ENCODE measurements at regions not wholly inside any gene's neighbourhood (a gene's known extent, or its start where the extent isn't known, plus 50 kb on each side); places are given as distances from the start of the nearest gene placed in this dataset.

DNA sequence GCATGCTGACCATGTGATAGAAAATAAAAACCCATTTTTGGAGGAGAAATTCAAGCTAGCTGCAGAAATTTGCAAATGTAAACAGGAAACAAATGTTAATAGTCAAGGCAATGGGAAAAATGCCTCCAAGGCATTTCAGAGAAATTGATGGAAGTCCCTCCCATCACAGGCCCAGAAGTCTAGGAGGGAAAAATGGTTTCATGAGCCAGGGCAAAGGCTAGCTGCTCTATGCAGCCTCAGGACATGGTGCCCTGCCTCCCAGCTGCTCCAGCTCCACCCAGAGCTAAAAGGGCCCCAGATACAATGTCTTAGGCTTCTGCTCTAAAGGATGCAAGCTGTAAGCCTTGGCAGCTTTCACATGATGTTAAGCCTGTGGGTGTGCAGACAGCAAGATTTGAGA is 1419.4 kb upstream of the CELF4 start:
- no peak for DNase-seq (ENCODE audit: low spot score)
- Histone ChIP-seq H4K20me1 (ENCODE audit: insufficient read depth, low read length) (no peaks in the 10 kb centered on the region), H3K79me2 (ENCODE audit: insufficient read depth, low read depth, low read length) (no peaks in the 10 kb centered on the region), H3K36me3 (ENCODE audit: insufficient read depth, low read length) (no peaks in the 10 kb centered on the region), H3K9me2 (ENCODE audit: insufficient read depth, low read length) (no peaks in the 10 kb centered on the region), H3K4me1 (ENCODE audit: insufficient read depth, low read length, poor library complexity, severe bottlenecking) (no peaks in the 10 kb centered on the region), H3K27ac (ENCODE audit: low read depth, low read length, poor library complexity, severe bottlenecking) (no peak overlapping the region), H3K4me3 (ENCODE audit: low read depth, low read length, poor library complexity, severe bottlenecking) (no peak overlapping the region), H2AFZ (ENCODE audit: low read length) (no peak overlapping the region), H3K9me3 (ENCODE audit: low read length) (no peaks in the 10 kb centered on the region), H3K4me2 (ENCODE audit: low read length) (no peak overlapping the region)
- POLR2A ChIA-PET, result interaction anchor here (0.6 kb wide), 1 partner anchor 76 kb away, joined by 4 read pairs; no protein-coding TSS in a partner anchor
- no TSS peak for BruUV-seq (replicated peaks)
- intact Hi-C loops (cut with micrococcal nuclease; ENCODE audit: unreplicated experiment), result no loop called here
- CTCF ChIA-PET (ENCODE audit: unreplicated experiment), result no interaction called here
- TF ChIP-seq EZH2phosphoT487 (IDR thresholded peaks at IDR 0.05; ENCODE audit: borderline replicate concordance, low read depth, low read length), result no peak
- TF ChIP-seq, protein P1, sequence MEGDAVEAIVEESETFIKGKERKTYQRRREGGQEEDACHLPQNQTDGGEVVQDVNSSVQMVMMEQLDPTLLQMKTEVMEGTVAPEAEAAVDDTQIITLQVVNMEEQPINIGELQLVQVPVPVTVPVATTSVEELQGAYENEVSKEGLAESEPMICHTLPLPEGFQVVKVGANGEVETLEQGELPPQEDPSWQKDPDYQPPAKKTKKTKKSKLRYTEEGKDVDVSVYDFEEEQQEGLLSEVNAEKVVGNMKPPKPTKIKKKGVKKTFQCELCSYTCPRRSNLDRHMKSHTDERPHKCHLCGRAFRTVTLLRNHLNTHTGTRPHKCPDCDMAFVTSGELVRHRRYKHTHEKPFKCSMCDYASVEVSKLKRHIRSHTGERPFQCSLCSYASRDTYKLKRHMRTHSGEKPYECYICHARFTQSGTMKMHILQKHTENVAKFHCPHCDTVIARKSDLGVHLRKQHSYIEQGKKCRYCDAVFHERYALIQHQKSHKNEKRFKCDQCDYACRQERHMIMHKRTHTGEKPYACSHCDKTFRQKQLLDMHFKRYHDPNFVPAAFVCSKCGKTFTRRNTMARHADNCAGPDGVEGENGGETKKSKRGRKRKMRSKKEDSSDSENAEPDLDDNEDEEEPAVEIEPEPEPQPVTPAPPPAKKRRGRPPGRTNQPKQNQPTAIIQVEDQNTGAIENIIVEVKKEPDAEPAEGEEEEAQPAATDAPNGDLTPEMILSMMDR (conservative IDR thresholded peaks at IDR 0.05; ENCODE audit: low read length), result no peak

DNA sequence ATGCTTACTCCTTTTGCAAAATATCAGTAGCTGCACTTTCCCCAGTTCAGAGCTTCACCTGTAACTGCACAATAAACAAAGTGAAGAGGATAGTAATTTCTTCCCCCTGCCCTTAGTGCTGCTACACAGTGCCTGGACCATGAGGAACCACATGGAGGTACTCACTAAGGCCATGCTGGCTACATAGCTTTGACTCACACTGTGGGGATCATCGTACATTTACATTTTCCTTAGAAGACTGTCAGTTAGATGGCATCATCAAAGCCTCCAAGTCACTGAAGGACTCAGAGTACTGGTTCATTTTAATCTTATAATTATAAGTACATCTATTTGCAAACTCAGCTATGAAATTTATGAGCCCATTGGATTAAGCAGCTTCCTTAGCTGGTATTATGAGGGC is 1416.5 kb upstream of the CELF4 start:
- Histone ChIP-seq H3K36me3 (ENCODE audit: insufficient read depth, low read length) (no peaks in the 10 kb centered on the region), H3K4me3 (ENCODE audit: low read depth, low read length, poor library complexity, severe bottlenecking) (no peak overlapping the region), H3K9me3 (ENCODE audit: low read length) (no peaks in the 10 kb centered on the region), H3K9me2 (ENCODE audit: insufficient read depth, low read length) (no peaks in the 10 kb centered on the region), H2AFZ (ENCODE audit: low read length) (no peak overlapping the region), H3K4me2 (ENCODE audit: low read length) (no peak overlapping the region), H3K79me2 (ENCODE audit: insufficient read depth, low read depth, low read length) (no peaks in the 10 kb centered on the region), H4K20me1 (ENCODE audit: insufficient read depth, low read length) (no peaks in the 10 kb centered on the region), H3K4me1 (ENCODE audit: insufficient read depth, low read length, poor library complexity, severe bottlenecking) (no peaks in the 10 kb centered on the region), H3K27ac (ENCODE audit: low read depth, low read length, poor library complexity, severe bottlenecking) (no peak overlapping the region)
- DNase-seq (ENCODE audit: low spot score), result no peak
- CTCF ChIA-PET (ENCODE audit: unreplicated experiment), result no interaction called here
- POLR2A ChIA-PET, result interaction anchor here (0.7 kb wide), 1 partner anchor 421 kb away, joined by 3 read pairs; no protein-coding TSS in a partner anchor
- BruUV-seq (replicated peaks), result no TSS peak
- TF ChIP-seq, protein P1 (conservative IDR thresholded peaks at IDR 0.05; ENCODE audit: low read length), result no peak
- TF ChIP-seq EZH2phosphoT487 (IDR thresholded peaks at IDR 0.05; ENCODE audit: borderline replicate concordance, low read depth, low read length), result no peak
- intact Hi-C loops (cut with micrococcal nuclease; ENCODE audit: unreplicated experiment), result no loop called here

DNA sequence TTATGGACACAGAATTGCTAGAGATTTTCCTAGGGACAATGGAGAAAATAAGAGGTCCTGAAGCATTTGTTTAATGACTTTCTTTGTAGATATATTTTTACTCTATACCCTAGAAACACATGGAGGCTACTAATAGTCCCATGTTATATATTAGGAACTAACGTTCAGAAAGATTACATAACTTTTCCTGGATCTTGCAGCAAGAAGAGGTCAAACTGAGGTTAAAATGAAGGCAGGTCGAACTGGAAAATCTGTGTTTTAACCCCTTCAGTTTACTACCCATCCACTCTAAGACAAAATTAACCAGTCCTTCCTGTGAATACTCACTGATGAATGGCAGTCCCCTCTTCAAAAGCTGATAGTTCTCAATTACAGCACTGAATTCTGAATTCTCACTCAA is 1415.8 kb upstream of the CELF4 start:
- H3K4me2 ChIP-seq (ENCODE audit: low read length), result no peak overlapping the region
- no peaks in the 10 kb centered on the region for H3K79me2 ChIP-seq (ENCODE audit: insufficient read depth, low read depth, low read length)
- H3K27ac ChIP-seq (ENCODE audit: low read depth, low read length, poor library complexity, severe bottlenecking), result no peak overlapping the region
- H3K36me3 ChIP-seq (ENCODE audit: insufficient read depth, low read length), result no peaks in the 10 kb centered on the region
- intact Hi-C loops (cut with micrococcal nuclease; ENCODE audit: unreplicated experiment), result no loop called here
- no peaks in the 10 kb centered on the region for H4K20me1 ChIP-seq (ENCODE audit: insufficient read depth, low read length)
- POLR2A ChIA-PET, result no interaction called here
- DNase-seq (ENCODE audit: low spot score), result no peak
- H3K4me3 ChIP-seq (ENCODE audit: low read depth, low read length, poor library complexity, severe bottlenecking), result no peak overlapping the region
- CTCF ChIA-PET (ENCODE audit: unreplicated experiment), result no interaction called here
- no peak overlapping the region for H2AFZ ChIP-seq (ENCODE audit: low read length)
- H3K9me2 ChIP-seq (ENCODE audit: insufficient read depth, low read length), result no peaks in the 10 kb centered on the region
- no TSS peak for BruUV-seq (replicated peaks)
- H3K4me1 ChIP-seq (ENCODE audit: insufficient read depth, low read length, poor library complexity, severe bottlenecking), result no peaks in the 10 kb centered on the region
- H3K9me3 ChIP-seq (ENCODE audit: low read length), result no peaks in the 10 kb centered on the region
- TF ChIP-seq EZH2phosphoT487 (IDR thresholded peaks at IDR 0.05; ENCODE audit: borderline replicate concordance, low read depth, low read length), result no peak
- TF ChIP-seq, protein P1 (conservative IDR thresholded peaks at IDR 0.05; ENCODE audit: low read length), result no peak
